GM21619 (cell line): ENCODE measurements at regions not wholly inside any gene's neighbourhood (a gene's known extent, or its start where the extent isn't known, plus 50 kb on each side); places are given as distances from the start of the nearest gene placed in this dataset.
"Not testable (repeated sequence)": the region's sequence is repeated elsewhere in the genome, so short reads cannot be mapped to it uniquely, and the experiment has no call there.

ENCODE experiments used
- ATAC-seq: cut with Tn5 transposase; IDR thresholded peaks from one replicate; pipeline ENCODE4 v1.9.1; 2021; ENCODE audit not compliant: unreplicated experiment

DNA sequence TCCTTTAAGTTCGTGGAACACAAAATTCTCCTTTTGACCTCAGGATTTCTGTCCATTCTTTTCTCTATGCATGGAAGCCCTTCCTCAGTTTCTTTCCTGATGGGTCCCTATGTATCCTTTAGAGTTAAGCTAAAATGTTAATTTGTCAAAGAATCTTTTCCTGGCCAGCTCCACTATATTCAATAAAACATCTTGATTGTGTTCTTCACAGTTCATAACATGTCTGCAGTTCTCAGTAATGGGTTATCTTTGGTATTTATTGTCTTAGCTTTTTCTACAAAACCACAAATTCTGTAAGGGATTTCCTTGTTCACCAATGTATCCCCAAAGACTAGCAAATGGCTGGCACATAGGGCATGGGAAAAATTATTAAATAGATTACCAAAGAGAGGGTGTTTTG is 998.5 kb downstream of the ADGRL2 start:
- no peak for ATAC-seq

DNA sequence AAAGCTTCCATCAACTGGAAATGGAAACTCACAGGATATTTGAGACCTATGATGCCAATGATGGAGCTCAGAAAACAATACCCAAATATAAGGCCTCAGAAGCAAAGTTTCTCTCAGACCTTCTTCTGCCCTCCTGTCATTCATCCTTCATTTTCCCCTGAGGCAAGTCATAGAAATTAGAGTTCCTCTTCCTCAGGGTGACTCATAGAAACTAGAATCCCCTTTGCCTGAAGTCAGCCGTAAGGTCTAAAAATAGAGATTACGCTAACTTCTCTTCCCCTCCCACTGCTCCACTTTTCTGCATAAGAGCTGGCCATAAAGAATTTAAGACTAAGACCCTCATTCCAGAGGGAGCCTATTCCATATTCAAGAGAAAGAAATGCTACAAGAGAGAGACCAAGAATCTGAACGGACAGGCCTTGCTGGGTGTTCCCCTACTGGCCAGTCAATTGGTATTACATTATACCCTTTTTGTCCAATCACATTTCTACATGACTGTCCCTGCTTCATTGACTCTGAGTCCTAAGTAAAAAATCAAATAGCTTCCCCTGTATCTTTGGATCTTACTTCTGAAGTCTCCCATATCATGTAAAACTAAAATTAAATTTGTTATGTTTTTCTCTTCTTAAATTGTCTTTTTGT is 994.9 kb downstream of the ADGRL2 start:
- no peak for ATAC-seq

- no peak for ATAC-seq
These were observed 991.4 kb downstream of the ADGRL2 start for GRCh38 chr1:82792151-82792550.

DNA sequence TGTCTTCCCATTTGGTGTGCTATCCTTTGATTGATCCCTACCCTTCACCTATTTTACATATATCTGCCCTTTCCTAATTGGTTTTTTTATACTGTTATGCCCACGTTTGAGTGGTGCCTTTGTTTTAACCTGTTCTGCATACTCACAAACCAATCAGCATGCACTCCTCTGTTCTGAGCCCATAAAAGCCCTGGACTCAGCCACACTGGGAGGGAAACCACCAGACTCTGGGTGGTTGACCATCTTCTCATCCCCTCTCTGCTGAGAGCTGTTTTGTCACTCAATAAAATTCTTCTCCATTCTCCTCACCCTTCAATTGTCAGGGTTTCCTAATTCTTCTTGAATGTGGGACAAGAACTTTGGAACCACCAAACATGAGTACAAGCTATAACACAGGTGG is 989.8 kb downstream of the ADGRL2 start:
- no peak for ATAC-seq

GRCh38 chr1:82788660-82789059 is 987.9 kb downstream of the ADGRL2 start:
- ATAC-seq, result no peak

GRCh38 chr1:82788038-82788437 is 987.3 kb downstream of the ADGRL2 start:
- no peak for ATAC-seq

- ATAC-seq, result no peak
These were observed 986.1 kb downstream of the ADGRL2 start for GRCh38 chr1:82786883-82787282.

DNA sequence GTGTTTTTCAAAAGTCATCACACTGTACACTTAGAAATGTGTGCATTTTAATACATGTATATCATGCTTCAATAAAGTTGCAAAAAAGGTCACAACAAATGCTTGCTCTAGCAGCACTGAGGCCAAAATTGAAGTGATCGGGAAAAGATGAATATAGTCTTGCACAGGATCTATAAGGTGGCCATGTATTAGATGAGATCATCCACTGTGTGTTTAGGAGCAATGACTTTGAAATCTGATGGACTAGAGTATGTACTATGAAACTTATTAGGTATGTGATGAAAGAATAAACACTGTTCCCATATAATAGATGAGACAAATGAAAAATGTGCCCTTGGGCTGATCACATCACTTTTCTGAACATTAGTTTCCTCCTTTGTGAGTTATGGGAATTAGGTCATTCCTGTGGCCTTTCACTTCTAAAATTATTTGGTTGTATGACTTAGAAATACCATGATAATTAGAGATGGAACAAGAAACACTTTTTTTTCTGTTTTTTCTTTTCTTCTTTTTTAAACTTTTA is 984.6 kb downstream of the ADGRL2 start:
- no peak for ATAC-seq

DNA sequence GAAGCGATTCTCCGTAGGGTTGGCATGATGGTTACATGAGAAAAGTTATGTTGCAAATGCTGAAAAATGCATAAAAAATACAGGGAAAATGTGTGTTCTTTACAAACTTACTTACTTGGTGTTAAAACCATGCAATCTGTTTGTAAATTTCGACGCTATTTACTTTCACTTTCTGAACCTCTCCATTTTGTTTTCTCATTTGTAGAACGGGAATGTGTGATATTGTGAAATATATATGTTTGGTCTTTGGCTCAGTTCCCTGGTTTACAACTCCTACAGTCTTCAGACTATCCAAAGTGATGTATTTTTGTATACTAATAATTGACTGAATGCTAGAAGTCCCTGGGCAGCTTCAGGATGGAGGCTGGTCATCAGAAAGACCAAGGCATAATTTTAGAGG is 982.3 kb downstream of the ADGRL2 start:
- ATAC-seq, result no peak

DNA sequence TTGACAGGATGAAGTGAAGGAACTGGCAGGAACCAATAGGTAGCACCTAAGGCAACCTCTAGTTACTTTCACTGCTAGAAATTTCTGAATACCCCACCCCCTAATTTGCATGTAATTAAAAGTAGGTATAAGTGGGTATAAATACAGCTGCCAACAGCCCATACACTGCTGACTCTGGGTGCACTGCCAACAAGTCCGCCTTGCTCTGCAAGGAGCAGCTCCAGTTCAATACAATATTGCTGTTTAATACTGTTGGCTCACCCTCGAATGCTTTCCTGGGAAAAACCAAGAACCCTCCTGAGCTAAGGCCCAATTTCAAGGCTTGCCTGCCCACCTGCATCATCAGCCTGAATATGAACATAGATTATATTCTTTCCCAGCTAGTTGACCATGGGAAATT is 981.9 kb downstream of the ADGRL2 start:
- no peak for ATAC-seq

DNA sequence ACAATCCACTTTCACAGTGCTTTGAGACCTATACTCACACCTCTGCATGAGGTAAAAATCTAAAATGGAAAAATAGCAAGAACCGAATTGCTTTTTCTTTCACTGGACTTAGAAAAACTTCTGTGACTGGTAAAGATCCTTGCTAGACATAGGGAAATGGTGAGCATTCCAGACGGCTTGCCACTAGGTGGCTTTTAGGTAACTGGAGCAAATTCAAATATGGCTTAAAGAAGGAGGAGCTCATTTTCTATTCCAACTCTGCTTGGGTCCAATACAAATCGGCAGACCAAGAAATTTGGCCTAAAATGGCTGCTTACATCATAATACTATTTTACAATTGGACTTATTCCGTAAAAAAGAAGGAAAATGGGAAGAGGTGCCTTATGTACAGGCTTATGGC is 977.9 kb downstream of the ADGRL2 start:
- ATAC-seq, result no peak

DNA sequence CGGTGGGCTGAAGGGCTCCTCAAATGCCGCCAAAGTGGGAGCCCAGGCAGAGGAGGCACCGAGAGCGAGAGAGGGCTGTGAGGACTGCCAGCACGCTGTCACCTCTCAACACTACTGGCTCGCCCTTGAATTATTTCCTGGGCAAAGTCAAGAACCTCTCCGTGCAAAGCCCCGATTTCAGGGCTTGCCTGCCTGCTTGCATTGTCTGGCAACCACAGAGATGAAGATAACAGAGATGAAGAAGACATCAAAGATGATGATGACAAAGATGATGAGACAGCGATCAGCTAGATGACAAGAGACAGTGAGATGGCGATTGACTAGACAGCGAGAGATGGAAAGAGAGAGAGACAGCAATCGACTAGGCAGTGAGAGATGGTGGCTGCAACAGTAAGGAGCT is 976.5 kb downstream of the ADGRL2 start:
- no peak for ATAC-seq

DNA sequence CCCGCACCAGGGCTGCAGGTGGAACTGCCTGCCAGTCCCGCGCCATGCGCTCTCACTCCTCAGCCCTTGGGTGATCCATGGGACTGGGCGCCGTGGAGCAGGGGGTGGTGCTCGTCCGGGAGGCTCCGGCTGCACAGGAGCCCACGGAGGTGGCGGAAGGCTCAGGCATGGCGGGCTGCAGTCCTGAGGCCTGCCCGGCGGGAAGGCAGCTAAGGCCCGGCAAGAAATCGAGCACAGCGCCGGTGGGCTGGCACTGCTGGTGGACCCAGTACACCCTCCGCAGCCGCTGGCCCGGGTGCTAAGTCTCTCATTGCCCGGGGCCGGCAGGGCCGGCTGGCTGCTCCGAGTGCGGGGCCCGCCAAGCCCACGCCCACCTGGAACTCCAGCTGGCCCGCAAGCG is 976.0 kb downstream of the ADGRL2 start:
- not testable (repeated sequence) for ATAC-seq

- ATAC-seq, result no peak
These were observed 974.8 kb downstream of the ADGRL2 start for GRCh38 chr1:82775406-82776000.

DNA sequence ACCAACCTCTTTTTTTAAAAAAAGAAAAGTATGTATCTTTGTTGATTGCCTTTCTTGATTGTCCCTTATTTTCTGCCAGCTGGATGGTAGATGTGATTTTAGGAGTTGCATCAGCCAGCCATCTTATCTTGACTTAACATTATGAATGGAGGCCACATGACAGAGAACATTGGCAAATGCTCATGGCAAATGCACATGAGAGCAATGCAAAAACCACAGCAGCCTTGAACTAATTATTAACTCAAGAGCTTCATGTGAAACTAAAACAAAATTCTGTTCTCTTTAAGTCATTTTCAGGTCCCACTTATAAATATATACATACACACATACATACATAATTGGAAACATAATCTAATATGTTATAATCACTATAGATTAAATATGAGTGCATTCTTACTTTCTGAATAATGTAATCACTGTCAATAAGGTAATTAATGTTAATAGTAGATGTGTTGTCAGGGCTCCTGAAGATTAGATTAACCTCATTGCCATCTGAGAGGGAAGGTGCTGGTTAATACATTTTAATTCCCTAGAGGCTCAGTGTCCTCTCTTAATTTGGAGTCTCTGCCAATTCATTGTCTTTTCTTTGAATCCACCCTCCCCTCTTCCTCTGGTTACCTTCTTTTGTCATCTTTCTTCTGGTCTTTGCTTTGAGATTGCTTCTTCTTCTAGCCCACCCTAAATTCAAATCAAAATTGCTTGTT is 962.2 kb downstream of the ADGRL2 start:
- ATAC-seq, result peak; percentile 82

DNA sequence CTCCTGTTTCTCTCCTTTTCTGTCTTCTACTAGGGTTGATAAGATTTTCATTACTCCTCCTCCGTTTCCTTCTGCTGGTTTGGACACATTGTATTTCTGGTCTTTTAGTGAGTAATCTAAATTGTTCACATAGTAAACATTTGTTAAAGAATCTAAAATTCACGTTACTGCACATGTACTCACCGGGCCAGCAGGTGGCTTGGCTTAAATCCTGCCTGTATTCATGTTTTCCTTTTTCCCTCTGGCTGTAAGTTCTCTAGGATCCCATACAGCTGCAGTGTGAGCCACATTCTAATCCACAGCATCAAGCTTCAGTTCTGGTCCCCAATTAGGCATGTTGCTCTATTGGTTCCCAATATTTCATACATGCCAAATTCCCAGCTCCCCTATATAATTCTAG is 958.3 kb downstream of the ADGRL2 start:
- no peak for ATAC-seq

GRCh38 chr1:82755671-82756070 is 954.9 kb downstream of the ADGRL2 start:
- ATAC-seq, result no peak

DNA sequence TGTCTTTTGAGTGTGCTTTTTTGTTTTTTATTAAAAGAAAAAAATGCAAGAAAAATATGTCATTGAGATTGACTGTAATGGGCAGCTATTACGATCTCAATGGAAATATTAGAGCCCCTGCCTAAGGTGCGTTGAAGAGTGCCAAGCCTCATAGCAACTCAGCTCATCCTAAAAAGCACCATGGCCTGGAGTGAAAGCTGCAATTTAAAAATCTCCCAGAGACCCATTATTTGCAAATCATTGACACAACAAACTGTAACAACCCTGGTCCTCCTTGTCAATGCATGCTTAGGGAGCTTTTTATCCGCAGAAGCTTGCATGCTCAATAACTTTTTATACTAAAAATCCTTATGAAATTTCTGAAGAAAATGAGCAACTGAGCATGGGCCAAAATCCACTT is 954.5 kb downstream of the ADGRL2 start:
- no peak for ATAC-seq

DNA sequence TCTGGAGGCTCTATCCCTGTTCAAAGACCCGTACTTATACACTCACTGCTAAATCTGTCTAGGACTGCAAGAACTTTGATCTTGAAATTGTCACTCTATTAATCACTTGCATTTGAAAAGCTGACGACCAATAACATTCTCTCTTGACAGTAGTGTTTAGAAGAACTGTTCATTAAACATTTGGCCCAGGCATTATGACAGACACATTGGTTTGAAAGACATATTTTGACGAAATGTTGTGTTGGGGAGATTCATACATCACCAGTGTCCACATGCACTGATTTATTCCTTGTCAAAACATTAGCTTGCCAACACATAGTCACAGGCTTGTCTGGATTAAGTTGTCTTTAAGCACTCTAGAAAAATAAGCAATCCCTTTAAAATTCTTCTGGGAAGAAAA is 951.3 kb downstream of the ADGRL2 start:
- no peak for ATAC-seq

DNA sequence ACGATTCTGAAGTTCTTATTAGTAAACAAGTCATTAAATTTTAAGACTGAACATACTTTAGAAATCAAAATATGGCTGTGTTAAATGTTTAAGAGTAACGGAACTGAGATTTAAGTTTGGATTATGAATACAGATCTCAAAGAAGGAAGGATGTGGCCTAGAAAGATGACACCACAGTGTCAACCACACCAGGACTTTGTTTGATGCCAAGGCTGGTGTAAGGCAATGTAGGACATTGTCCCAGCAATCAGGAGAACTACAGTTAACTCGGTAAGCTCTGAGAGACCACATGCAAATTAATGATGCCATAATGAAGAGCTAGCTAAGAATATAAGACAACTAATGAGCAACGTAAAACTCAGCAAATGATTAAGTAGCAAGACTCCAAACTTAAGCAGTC is 932.9 kb downstream of the ADGRL2 start:
- ATAC-seq, result no peak

DNA sequence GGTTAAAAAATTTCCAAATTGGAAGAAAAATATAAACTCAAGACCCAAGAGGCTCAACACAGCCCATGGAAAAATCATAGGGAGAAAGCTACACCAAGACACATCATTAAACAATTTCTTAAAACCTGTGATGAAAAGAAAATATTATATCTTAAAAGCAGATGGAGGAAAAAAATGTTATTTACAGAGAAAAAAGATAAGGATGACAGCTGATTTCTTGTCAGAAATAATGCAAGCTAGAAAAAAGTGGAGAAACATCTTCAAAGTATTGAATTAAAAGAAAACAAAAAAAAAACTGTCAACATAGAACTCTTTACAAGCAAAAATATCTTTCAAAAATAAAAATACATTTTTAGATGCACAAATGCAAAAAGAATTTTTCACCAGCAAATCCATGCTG is 930.5 kb downstream of the ADGRL2 start:
- ATAC-seq, result no peak

DNA sequence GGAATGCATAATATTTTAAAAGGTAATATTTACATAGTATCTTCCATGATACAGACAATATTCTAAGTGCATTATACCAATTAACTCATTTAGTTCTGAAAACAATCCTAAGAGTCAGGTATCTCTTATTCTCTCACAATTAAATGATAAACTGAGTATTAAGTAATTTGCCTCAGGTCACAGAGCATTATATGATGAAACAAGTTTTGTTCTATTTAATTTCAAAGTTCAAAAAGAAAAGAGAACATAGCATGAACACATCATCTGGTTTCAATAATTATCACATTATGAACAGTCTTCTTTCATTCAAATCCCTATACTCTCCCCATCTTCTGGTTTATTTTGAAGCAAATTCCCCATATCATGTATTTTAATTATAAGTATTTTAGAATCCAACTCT is 927.5 kb downstream of the ADGRL2 start:
- no peak for ATAC-seq
